Left lung (tissue), 4 donors: ENCODE measurements at regions not wholly inside any gene's neighbourhood (a gene's known extent, or its start where the extent isn't known, plus 50 kb on each side); places are given as distances from the start of the nearest gene placed in this dataset.

Experiments used
- ATAC-seq: fragments of 200-7000 bp; cut with Tn5 transposase; one replicate; pipeline ENCODE4 v1.9.1; 2020; ENCODE audit warnings: moderate library complexity
- DNase-seq, 4 donors: peaks; one replicate each; pipeline ENCODE4 v3.0.0-alpha.2; 2013 to 2020
- H3K27ac ChIP-seq, 2 donors: fragments of 200-600 bp; sonication (generic) in 1 of 2; one replicate each; pipeline versions ENCODE4 v1.5.0 to v1.8.0; 2020 to 2021
- H3K27me3 ChIP-seq, 2 donors: fragments of 200-600 bp; sonication (generic) in 1 of 2; one replicate each; pipeline versions ENCODE4 v1.5.0 to v1.8.0; 2020 to 2021
- H3K36me3 ChIP-seq, 2 donors: fragments of 200-600 bp; sonication (generic) in 1 of 2; one replicate each; pipeline versions ENCODE4 v1.5.0 to v1.8.0; 2020 to 2021
- H3K4me1 ChIP-seq, 2 donors: fragments of 200-600 bp; one replicate each; pipeline ENCODE4 v1.8.0; 2021
- H3K4me3 ChIP-seq, 2 donors: fragments of 200-600 bp; sonication (generic) in 1 of 2; one replicate each; pipeline versions ENCODE4 v1.5.0 to v1.8.0; 2020 to 2021; ENCODE audit warnings: mild to moderate bottlenecking in 1 of 2
- H3K9me3 ChIP-seq, 2 donors: fragments of 200-600 bp; sonication (generic) in 1 of 2; one replicate each; pipeline versions ENCODE4 v1.5.0 to v1.8.0; 2020 to 2021
- intact Hi-C, 2 donors: fragments of 100-400 bp; cut with DNase I; formaldehyde crosslinking; loops; one replicate each; pipeline versions ENCODE4 v1.11.2 to v1.14.2; 2022
- TF ChIP-seq, protein P1 (sequence below), 2 donors: fragments of 200-600 bp; sonication (generic) in 1 of 2; IDR thresholded peaks; one replicate each; pipeline versions ENCODE4 v1.5.0 to v1.8.0; 2021; ENCODE audit warnings: antibody characterized with exemption in 2 of 2
- donor health status: DM: no; HTN: yes; CAD: no.
- donor health status: DM: no; HTN: no; CAD: no.

DNA sequence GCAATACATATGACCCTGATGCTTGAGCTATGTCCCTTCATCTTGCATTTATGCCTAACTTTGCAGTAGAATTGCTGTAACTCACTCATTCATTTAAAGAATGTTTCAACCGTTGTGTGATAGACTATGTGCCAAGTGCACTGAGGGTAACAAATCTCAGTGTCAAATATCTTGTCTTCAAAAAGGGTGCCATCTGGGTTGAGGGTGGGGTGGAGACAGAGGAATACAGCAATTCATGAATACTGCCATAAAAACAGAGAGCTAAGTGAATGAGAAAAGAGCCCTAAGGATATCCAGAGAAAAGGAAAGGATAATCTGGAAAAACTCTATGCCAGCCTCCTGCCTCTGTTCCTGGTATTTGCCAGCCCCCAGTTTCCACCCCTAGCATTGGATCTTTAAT is 1534.4 kb upstream of the PIK3C3 start:
- TF ChIP-seq, protein P1, sequence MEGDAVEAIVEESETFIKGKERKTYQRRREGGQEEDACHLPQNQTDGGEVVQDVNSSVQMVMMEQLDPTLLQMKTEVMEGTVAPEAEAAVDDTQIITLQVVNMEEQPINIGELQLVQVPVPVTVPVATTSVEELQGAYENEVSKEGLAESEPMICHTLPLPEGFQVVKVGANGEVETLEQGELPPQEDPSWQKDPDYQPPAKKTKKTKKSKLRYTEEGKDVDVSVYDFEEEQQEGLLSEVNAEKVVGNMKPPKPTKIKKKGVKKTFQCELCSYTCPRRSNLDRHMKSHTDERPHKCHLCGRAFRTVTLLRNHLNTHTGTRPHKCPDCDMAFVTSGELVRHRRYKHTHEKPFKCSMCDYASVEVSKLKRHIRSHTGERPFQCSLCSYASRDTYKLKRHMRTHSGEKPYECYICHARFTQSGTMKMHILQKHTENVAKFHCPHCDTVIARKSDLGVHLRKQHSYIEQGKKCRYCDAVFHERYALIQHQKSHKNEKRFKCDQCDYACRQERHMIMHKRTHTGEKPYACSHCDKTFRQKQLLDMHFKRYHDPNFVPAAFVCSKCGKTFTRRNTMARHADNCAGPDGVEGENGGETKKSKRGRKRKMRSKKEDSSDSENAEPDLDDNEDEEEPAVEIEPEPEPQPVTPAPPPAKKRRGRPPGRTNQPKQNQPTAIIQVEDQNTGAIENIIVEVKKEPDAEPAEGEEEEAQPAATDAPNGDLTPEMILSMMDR (IDR thresholded peaks at IDR 0.05) = no peak
- no peak for DNase-seq
- no peaks in the 10 kb centered on the region for H3K9me3 ChIP-seq
- intact Hi-C loops = no loop called here
- H3K36me3 ChIP-seq = no peaks in the 10 kb centered on the region
- H3K4me3 ChIP-seq = no peak overlapping the region
- ATAC-seq = no peak
- no peaks in the 10 kb centered on the region for H3K4me1 ChIP-seq
- no peak overlapping the region for H3K27ac ChIP-seq
- no peaks in the 10 kb centered on the region for H3K27me3 ChIP-seq

DNA sequence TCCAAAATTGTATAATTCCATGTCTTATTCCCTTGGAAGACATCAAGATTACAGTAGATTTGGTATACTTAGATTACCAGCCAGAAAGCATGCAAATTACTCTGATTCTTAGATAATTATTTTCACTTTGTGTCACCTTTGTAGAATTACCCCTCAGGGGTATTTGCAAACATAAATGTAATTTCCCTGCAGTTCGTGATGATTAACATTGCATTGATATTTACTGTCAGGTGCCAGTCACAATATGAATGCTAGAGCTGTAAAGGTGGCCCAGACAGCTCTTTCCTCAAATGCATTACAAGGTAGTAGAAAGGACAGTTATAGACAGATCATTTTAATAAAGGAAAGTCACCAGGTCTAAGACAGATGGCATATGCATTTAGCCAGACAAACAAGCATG is 1537.5 kb upstream of the PIK3C3 start:
- TF ChIP-seq, protein P1 (IDR thresholded peaks at IDR 0.05) = no peak
- no peaks in the 10 kb centered on the region for H3K4me1 ChIP-seq
- ATAC-seq = no peak
- intact Hi-C loops = no loop called here
- H3K36me3 ChIP-seq = no peaks in the 10 kb centered on the region
- no peak overlapping the region for H3K4me3 ChIP-seq
- no peaks in the 10 kb centered on the region for H3K27me3 ChIP-seq
- H3K9me3 ChIP-seq = no peaks in the 10 kb centered on the region
- DNase-seq = no peak
- no peak overlapping the region for H3K27ac ChIP-seq

DNA sequence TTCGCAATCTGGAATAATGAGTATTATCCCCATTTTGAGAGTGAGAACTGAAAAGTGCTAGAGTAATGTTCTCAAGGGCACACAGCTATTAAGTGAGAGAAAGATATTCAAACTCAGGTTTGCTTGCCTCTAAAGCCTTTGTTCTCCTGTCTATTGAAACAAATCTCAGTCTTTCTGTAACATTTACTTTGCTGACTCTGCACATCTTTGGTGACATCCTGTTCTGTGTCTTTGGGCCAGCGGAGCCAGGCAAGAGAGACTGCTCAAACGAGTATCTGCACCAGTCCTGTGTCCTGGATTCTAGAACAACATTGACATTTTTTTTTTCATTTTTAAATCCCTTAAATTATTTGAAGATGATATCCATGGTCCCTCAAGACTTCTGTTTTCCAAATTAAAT is 1539.2 kb upstream of the PIK3C3 start:
- Histone ChIP-seq H3K4me1 (no peaks in the 10 kb centered on the region), H3K27ac (no peak overlapping the region), H3K27me3 (no peaks in the 10 kb centered on the region), H3K4me3 (no peak overlapping the region), H3K9me3 (no peaks in the 10 kb centered on the region), H3K36me3 (no peaks in the 10 kb centered on the region)
- TF ChIP-seq, protein P1 (IDR thresholded peaks at IDR 0.05) = no peak
- intact Hi-C loops = no loop called here
- no peak for ATAC-seq
- DNase-seq = no peak

DNA sequence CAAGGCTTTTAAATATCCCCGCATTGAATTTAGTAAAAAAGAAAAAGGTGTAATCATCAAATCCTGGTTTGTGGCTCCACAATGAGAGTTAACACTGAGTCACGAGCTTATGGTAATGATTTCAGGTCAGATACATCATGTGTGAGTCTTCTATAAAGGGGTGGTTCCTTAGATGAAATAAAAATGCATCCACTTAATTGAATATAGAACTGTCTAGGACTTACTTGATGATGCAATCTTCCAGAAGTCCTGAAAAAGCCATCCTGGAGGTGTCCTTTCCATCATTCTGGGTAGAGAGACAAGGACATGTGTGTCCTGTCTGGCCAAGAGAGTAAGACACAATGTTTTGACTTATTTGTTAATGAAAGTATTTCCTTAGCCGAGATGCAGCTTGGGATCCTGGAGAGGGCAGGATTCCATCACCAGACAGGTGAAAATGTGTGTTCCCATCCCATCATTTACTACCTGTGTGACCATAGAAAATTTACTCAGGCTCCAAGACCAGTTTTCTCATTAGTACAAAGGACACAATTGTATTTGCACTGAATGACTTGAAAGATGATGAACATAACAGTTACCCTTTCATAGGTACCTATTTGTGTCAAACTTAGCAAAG is 1539.8 kb upstream of the PIK3C3 start:
- Histone ChIP-seq H3K27ac (no peak overlapping the region), H3K9me3 (no peaks in the 10 kb centered on the region), H3K36me3 (no peaks in the 10 kb centered on the region), H3K27me3 (no peaks in the 10 kb centered on the region), H3K4me3 (no peak overlapping the region), H3K4me1 (no peaks in the 10 kb centered on the region)
- DNase-seq (no peak), ATAC-seq (no peak)
- intact Hi-C loops = no loop called here
- TF ChIP-seq, protein P1 (IDR thresholded peaks at IDR 0.05) = no peak

DNA sequence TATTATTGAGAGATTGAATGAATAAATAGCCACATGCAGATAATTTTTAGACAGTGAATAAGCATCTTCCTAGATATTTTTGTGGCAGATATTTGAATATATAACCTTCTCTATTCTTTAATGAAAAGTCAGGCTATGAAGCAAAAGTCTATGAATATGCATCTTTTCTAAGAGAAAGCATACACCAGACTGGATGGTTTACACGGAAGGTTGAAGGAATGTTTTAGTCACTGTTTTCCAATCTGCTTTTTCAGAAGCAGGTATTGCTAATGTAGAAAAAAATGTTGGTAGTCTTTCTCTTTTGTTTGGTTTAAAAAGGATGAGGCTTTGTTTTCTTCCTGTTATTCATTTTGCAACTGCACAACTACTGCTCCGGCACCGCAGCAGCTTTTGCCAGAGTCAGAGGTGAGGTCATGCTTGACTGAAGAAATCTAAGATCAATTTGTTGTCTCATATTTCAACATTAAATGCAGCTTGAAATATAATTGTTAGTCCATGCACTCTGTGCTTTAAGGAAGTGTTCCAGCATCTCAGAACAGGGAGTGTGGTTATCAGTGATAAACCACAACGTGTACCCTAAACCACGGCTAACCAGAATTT is 1540.8 kb upstream of the PIK3C3 start:
- Histone ChIP-seq H3K36me3 (no peaks in the 10 kb centered on the region), H3K4me3 (no peak overlapping the region), H3K27me3 (no peaks in the 10 kb centered on the region), H3K27ac (no peak overlapping the region), H3K9me3 (no peaks in the 10 kb centered on the region), H3K4me1 (no peaks in the 10 kb centered on the region)
- intact Hi-C loops = no loop called here
- no peak for DNase-seq
- TF ChIP-seq, protein P1 (IDR thresholded peaks at IDR 0.05) = no peak
- no peak for ATAC-seq
